GM23248 (cell line): ENCODE measurements at regions not wholly inside any gene's neighbourhood (a gene's known extent, or its start where the extent isn't known, plus 50 kb on each side); places are given as distances from the start of the nearest gene placed in this dataset.

ENCODE experiments used
- EZH2 ChIP-seq: fragments of 200-600 bp; sonication (generic); IDR thresholded peaks from 2 replicates; pipeline ENCODE4 v1.6.1; 2018; ENCODE audit warnings: antibody characterized with exemption, mild to moderate bottlenecking; ENCODE audit not compliant: insufficient read depth, poor library complexity, severe bottlenecking
- EZH2phosphoT487 ChIP-seq: fragments of 200-600 bp; sonication (generic); IDR thresholded peaks from 2 replicates; pipeline ENCODE4 v1.6.1; 2018; ENCODE audit warnings: antibody characterized with exemption, moderate library complexity, mild to moderate bottlenecking, low read depth; ENCODE audit not compliant: insufficient read depth

DNA sequence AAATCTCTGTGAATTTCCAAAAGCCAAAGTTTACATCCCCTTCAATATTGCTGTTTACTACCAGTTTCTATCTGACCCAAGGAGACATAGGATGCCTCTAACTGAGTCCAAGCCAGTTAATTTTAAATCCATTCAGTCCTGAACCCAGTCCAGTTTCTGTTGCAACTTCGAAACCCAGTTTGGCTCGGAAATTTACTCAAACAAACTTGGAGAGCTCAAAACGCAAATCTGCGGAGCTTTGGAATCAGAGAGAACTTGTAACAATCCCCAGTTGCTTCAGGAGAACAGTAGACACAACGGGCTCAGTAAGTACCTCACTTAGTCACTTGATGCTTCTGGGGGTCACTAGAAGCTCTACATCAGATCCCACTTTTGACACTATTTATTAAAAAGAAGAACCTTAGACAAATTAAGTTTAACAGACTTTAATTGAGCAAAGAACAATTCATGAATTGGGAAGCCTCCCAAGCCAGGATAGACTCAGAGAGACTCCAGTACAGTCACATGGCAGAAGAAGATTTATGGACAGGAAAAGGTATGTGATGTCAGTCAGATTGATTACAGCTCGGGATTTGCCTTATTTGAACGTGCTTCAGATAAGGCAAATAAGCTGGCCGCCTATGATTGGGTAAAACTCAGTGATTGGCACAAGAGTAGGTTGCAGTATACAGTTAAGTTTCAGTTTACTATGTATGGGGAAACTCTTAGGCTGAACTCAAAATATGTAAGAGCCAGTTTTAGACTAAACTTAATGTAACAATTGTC is 118.0 kb downstream of the RFPL4B start:
- TF ChIP-seq EZH2phosphoT487 (no peak), EZH2 (no peak)
